T-helper 1 cell (primary cell): ENCODE measurements at regions not wholly inside any gene's neighbourhood (a gene's known extent, or its start where the extent isn't known, plus 50 kb on each side); places are given as distances from the start of the nearest gene placed in this dataset.

ENCODE experiments used
- DNase-seq, 5 donors: peaks; one replicate each; pipeline ENCODE4 v3.0.0-alpha.2; 2012 to 2020

- DNase-seq: no peak
Measured at GRCh38 chr6:88380083-88380482, 213.9 kb upstream of the CNR1 start.

GRCh38 chr6:88378639-88379038 lies 212.5 kb upstream of the CNR1 start:
- DNase-seq: no peak

GRCh38 chr6:88377976-88378568 lies 211.9 kb upstream of the CNR1 start:
- DNase-seq: no peak

GRCh38 chr6:88376768-88377387 lies 210.7 kb upstream of the CNR1 start:
- DNase-seq: no peak

GRCh38 chr6:88376197-88376596 lies 210.1 kb upstream of the CNR1 start:
- DNase-seq: no peak

- no peak for DNase-seq
Measured at GRCh38 chr6:88374553-88374952, 208.4 kb upstream of the CNR1 start.

GRCh38 chr6:88371480-88371879 lies 205.3 kb upstream of the CNR1 start:
- DNase-seq: no peak

DNA sequence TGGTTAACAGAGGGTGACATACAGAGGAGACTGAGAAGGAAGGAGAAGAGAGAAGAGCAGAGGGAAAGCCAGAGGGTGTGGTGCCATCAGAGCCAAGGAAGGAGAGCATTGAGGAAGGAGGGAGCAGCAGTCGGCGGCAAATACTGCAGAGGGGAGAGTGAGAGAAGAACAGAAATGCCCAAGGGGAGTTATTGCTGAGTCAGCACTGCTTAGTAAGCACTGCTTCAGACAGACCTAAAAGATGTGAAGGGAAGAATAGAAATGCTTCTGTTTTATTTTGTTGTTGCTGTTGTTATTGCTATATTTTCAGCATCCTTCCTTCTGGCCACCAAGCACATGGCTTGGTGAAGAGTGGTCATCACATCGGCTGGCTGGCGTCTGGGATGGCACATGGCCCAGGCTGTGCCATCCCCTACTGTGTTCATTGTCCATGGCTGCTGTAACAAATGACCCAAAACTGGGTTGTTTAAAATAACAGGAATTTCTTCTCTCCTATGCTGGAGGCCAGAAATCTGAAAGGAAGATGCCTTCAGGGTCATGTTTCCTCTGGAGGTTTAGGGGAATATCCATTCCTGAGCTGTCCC lies 204.1 kb upstream of the CNR1 start:
- DNase-seq: no peak

- no peak for DNase-seq
Measured at GRCh38 chr6:88369262-88369661, 203.1 kb upstream of the CNR1 start.

- DNase-seq: no peak
Measured at GRCh38 chr6:88368071-88368787, 202.1 kb upstream of the CNR1 start.

DNA sequence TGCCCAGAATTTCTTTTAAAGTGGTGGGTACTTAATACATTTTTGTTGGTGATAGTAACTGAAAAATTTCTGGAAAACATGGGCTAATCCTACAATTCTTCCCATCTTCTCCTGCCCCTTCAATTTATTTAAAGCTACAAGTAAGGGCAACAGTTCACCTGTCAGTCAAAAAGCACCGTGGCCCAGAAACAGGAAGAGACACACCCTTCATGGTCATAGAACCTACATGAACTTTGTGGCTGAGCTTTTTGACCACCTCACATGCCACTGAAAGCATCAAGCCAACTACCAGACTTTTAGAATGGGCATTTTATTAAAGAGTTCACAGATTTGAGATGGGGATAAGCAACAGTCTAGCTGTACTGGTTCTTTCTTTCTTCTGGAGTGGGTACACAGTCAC lies 201.1 kb upstream of the CNR1 start:
- DNase-seq: no peak

DNA sequence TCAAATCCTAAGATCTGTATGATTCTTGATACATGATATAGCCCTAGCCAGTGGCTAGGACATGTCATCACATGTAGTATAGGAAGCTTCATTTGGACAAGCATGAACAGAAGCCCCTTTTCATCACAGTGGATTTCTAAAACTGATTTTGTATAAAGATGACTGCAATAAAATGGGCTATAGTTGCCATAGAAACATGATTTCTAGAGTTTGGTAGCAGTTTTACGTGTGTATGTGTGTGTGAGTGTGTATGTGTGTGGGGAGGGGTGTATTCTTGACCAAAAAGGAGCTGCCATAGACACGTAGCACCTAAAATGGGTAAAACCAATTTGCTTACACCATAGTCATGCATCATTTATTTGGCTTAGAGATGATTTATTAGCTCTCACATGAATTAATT lies 200.5 kb upstream of the CNR1 start:
- DNase-seq: no peak

DNA sequence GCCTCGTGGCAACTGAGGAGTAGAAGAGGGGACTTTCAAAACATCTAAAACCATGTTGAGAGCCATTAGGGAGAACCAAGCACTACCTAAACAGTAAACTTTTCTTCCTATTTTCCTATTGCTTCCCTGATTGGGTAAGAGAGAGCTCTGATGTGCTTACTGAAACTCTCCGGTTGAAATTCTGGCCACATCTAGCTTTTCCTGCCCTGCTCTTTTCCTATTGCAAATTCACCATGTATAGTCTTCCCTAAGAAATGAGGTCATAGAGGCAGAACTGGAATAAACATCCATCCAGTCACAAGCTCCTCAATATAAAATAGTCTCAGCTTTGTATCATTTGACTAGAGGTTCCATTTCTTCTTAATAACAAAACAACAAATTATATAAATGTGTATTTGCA lies 199.5 kb upstream of the CNR1 start:
- DNase-seq: no peak

GRCh38 chr6:88365230-88365629 lies 199.1 kb upstream of the CNR1 start:
- no peak for DNase-seq

DNA sequence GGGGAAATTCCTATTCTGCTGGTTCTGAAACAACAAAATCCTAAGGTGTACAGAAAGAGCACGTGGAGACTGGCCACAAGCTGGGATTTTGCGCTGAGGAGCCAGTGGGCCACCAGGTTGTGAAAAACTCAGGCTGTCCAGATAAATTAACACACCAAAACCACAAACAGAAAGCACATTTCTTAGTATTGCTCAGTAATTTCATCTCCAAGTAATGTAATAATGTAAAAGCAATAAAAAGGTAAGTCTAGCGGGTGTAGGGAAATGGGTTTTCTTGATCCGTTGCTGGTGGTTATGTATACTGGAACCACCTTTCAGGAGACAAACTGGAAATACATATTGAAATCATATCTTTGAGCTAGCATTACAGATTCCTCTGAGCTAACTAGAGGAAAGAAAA lies 195.6 kb upstream of the CNR1 start:
- DNase-seq: no peak

DNA sequence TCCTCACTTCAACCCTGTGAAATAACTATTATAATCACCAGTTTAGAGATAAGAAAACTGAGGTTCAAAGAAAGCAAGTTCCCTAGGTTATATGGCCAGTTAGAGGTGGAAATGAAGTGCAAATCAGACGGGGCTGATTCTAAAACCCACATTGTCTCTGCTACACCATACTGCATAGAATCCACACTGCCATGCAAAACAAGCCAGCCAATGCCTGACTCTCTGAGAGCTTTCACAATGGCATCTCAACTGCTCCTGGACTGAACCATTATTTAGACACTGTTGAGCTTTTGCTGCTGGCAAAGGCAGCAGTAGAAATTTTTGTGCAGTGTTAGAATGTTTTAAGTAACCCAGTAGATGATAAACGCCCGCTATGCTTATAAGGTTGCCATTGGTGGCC lies 195.2 kb upstream of the CNR1 start:
- DNase-seq: no peak

DNA sequence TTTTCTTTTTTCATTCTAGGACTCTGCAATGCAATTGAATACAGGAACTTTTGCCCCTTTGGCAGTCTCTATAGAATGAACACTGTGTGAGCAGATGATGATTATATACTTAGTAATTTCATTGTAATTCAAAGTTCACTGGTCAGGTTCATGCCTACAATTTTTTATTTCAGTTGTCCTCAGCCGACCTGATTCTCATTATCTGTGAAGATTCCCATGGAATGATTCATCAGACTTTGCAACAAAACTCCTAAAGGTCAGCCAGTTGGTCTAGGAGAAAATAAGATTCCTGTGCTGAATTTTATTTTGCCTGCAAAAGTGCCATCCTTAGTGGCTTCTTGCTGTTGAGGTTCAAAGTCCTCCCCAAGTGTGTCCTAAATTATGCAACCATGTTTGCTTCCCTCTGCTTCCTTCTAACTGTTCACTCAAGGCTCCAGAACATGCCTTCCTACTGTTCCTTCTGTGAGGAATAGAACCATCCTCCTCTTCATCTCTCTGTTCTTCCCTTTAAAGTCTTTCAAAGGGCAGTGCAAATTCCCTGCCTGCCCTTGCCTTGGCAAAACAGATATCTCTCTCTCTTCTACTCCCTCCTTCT lies 194.2 kb upstream of the CNR1 start:
- DNase-seq: no peak

DNA sequence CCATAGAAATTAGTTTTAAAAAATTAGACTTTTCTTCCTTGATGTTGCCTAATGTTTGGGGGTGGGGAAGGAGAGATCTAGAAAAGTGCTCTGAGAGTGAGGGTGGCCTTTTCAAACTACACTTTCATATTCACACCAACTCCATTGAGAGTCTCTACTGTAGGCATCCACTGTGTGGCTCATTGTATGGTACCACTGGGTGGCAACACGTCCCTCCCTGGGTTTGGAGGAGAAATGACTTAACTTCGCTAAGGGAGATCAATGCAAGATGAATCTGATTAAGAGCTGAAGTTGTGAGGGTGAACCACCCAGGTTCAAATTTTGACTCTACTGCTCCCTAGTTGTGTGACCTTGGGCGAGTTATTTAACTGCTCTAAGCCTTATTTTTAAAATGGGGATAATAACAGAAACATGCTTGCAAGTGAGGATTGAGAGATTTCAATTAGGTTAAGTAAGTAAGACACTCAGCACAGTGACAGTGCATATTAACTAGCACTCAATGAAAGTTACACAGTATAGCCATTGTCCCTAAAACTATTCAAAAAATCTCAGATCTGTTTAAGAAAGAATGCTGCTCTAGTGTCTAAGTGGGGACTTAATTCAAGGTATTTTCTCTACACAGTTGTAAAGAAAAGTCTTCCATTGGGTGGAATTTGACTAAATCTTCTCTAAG lies 193.5 kb upstream of the CNR1 start:
- no peak for DNase-seq

GRCh38 chr6:88358846-88359245 lies 192.7 kb upstream of the CNR1 start:
- DNase-seq: no peak

DNA sequence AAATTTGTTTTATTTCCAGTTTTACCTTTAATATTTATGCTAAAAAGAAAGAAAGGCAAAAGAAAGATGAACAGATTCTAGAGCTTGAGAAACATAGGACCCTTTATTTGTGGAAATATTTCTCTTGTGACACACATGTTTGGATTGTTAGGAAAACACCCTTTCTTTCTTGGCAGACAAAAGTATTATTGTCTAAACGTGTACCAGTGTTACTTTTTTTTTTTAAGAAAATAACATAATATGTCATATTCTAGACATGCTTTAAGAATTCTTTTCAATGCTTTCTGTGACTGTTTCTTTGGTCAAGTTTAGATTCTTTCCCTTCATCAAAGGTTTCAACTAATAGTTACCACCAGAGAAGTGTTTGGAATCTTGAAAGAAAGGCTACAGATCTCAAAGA lies 183.4 kb upstream of the CNR1 start:
- DNase-seq: no peak

GRCh38 chr6:88342336-88342735 lies 176.2 kb upstream of the CNR1 start:
- DNase-seq: no peak

DNA sequence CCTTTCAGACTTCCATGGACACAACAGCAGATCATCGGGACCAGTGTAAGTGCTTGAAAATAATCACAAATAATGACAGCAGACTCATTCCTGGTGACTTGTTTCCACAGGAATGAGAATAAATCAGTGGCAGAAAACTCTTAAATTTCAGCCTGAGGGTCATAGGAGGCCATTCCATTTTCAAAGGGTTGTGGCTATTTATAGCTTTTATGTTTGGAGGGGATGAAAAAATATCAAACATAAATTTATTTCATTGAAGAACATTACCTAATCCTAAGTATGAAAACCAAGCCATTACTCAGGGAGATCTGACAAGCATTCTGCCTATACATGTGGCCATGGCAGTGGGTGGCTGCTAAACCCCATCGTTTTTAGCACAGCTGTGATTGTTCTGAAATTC lies 173.6 kb upstream of the CNR1 start:
- no peak for DNase-seq

DNA sequence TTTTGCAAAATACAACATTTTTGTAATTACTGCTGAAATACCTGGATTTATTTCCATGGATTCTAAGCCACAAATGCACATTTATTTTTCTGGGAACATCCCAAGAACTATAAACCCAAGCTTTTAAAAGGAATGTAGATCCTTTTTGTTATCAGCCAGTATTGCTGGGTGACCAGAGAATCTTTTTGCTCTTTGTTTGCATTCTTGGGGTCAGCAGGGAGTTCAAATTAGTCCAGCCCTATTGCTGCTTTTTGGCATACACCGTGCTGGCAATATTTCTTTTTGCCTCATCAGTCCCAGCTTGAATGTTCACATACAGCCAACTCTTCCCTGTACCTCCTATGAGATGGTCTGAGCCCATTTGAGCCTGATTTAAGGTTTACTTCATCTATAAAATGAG lies 155.2 kb upstream of the CNR1 start:
- no peak for DNase-seq
